GM23338 (cell line): ENCODE measurements at regions not wholly inside any gene's neighbourhood (a gene's known extent, or its start where the extent isn't known, plus 50 kb on each side); places are given as distances from the start of the nearest gene placed in this dataset.

Experiments
- ATAC-seq: fragments of 200-7000 bp; cut with Tn5 transposase; 3 replicates; pipeline ENCODE4 v1.9.1; 2020
- DNase-seq: peaks from one replicate; pipeline ENCODE4 v3.0.0-alpha.2; 2015; ENCODE audit warnings: low spot score
- H2AFZ ChIP-seq: fragments of 200-600 bp; sonication (generic); 2 replicates; pipeline ENCODE4 v1.8.0; 2016; ENCODE audit warnings: antibody characterized with exemption, mild to moderate bottlenecking, moderate library complexity
- H3F3A ChIP-seq: fragments of 200-600 bp; sonication (generic); replicated peaks from 2 replicates; pipeline ENCODE4 v1.8.0; 2017; ENCODE audit warnings: antibody characterized with exemption, mixed run types, low read depth
- H3K27ac ChIP-seq: fragments of 200-600 bp; sonication (generic); 2 replicates; pipeline ENCODE4 v1.6.1; 2016; ENCODE audit warnings: low read depth
- H3K27me3 ChIP-seq: fragments of 200-600 bp; sonication (generic); 2 replicates; pipeline ENCODE4 v1.8.0; 2016; ENCODE audit warnings: mild to moderate bottlenecking, mixed run types, moderate library complexity; ENCODE audit not compliant: insufficient read depth
- H3K36me3 ChIP-seq: fragments of 200-600 bp; sonication (generic); 2 replicates; pipeline ENCODE4 v1.8.0; 2016; ENCODE audit warnings: mild to moderate bottlenecking; ENCODE audit not compliant: insufficient read depth
- H3K4me1 ChIP-seq: fragments of 200-600 bp; sonication (generic); 2 replicates; pipeline ENCODE4 v1.8.0; 2016; ENCODE audit warnings: mild to moderate bottlenecking, moderate library complexity; ENCODE audit not compliant: insufficient read depth
- H3K4me2 ChIP-seq: fragments of 200-600 bp; sonication (generic); 2 replicates; pipeline ENCODE4 v1.7.1; 2017; ENCODE audit warnings: mixed run types
- H3K4me3 ChIP-seq: fragments of 200-600 bp; sonication (generic); 2 replicates; pipeline ENCODE4 v1.6.1; 2016; ENCODE audit warnings: mixed run types
- H3K79me2 ChIP-seq: fragments of 200-600 bp; sonication (generic); replicated peaks from 2 replicates; pipeline ENCODE4 v1.8.0; 2017; ENCODE audit warnings: mild to moderate bottlenecking; ENCODE audit not compliant: insufficient read depth
- H3K9me2 ChIP-seq: fragments of 200-600 bp; sonication (generic); 2 replicates; pipeline ENCODE4 v1.8.0; 2017; ENCODE audit not compliant: insufficient read depth
- H4K20me1 ChIP-seq: fragments of 200-600 bp; sonication (generic); replicated peaks from 2 replicates; pipeline ENCODE4 v1.8.0; 2017; ENCODE audit warnings: mild to moderate bottlenecking; ENCODE audit not compliant: insufficient read depth
- H3K27ac Mint-ChIP-seq: 2 replicates; pipeline ENCODE4 v1.8.0; 2020; ENCODE audit warnings: inconsistent platforms, mild to moderate bottlenecking, moderate library complexity, mixed read lengths
- H3K27me3 Mint-ChIP-seq: 3 replicates; pipeline ENCODE4 v1.8.0; 2022; ENCODE audit warnings: low read depth, mild to moderate bottlenecking, moderate library complexity, mixed read lengths, inconsistent platforms; ENCODE audit not compliant: insufficient read depth, poor library complexity
- H3K36me3 Mint-ChIP-seq: 3 replicates; pipeline ENCODE4 v1.8.0; 2021; ENCODE audit warnings: low read depth, mild to moderate bottlenecking, inconsistent platforms, moderate library complexity, mixed read lengths
- H3K4me1 Mint-ChIP-seq: 3 replicates; pipeline ENCODE4 v1.8.0; 2020; ENCODE audit warnings: mild to moderate bottlenecking, inconsistent platforms, mixed read lengths
- H3K4me3 Mint-ChIP-seq: 3 replicates; pipeline ENCODE4 v1.8.0; 2021; ENCODE audit warnings: moderate library complexity, mild to moderate bottlenecking, inconsistent platforms, mixed read lengths
- H3K9me3 Mint-ChIP-seq: 3 replicates; pipeline ENCODE4 v1.8.0; 2020; ENCODE audit warnings: moderate library complexity, mild to moderate bottlenecking, inconsistent platforms, mixed read lengths
- CREB1 ChIP-seq: fragments of 250-450 bp; sonication (Bioruptor Pico); IDR thresholded peaks from 2 replicates; pipeline ENCODE4 v1.5.0; 2020; ENCODE audit warnings: low read depth, mild to moderate bottlenecking, moderate library complexity
- CTCF ChIP-seq, 2 experiments: fragments of 200-600 bp in 1 of 2; sonication (generic) in 1 of 2; conservative IDR thresholded peaks; 2 replicates each; pipeline versions ENCODE4 v1.5.1 to v1.6.1; 2016 to 2017; ENCODE audit warnings: antibody characterized with exemption in 2 of 2, low read depth in 2 of 2, mild to moderate bottlenecking in 2 of 2, moderate library complexity in 1 of 2
- ETS1 ChIP-seq: IDR thresholded peaks from 2 replicates; pipeline ENCODE4 v1.6.1; 2016; ENCODE audit warnings: antibody characterized with exemption
- EZH2 ChIP-seq: fragments of 200-600 bp; sonication (generic); IDR thresholded peaks from one replicate; pipeline ENCODE4 v1.8.0; 2017; ENCODE audit warnings: antibody characterized with exemption, mild to moderate bottlenecking, low read depth; ENCODE audit not compliant: unreplicated experiment
- EZH2phosphoT487 ChIP-seq: fragments of 200-600 bp; sonication (generic); IDR thresholded peaks from one replicate; pipeline ENCODE4 v1.8.1; 2018; ENCODE audit warnings: antibody characterized with exemption; ENCODE audit not compliant: unreplicated experiment
- JUNB ChIP-seq: IDR thresholded peaks from one replicate; pipeline ENCODE4 v1.6.1; 2016; ENCODE audit warnings: antibody characterized with exemption; ENCODE audit not compliant: unreplicated experiment
- NANOG ChIP-seq: IDR thresholded peaks from 2 replicates; pipeline ENCODE4 v1.6.1; 2016; ENCODE audit warnings: antibody characterized with exemption, borderline replicate concordance
- POLR2AphosphoS5 ChIP-seq: IDR thresholded peaks from 2 replicates; pipeline ENCODE4 v1.6.1; 2016; ENCODE audit warnings: antibody characterized with exemption, low read depth
- REST ChIP-seq: IDR thresholded peaks from one replicate; pipeline ENCODE4 v1.6.1; 2018; ENCODE audit warnings: antibody characterized with exemption; ENCODE audit not compliant: unreplicated experiment
- STAT1 ChIP-seq: IDR thresholded peaks from one replicate; pipeline ENCODE4 v1.6.1; 2016; ENCODE audit warnings: antibody characterized with exemption; ENCODE audit not compliant: unreplicated experiment

DNA sequence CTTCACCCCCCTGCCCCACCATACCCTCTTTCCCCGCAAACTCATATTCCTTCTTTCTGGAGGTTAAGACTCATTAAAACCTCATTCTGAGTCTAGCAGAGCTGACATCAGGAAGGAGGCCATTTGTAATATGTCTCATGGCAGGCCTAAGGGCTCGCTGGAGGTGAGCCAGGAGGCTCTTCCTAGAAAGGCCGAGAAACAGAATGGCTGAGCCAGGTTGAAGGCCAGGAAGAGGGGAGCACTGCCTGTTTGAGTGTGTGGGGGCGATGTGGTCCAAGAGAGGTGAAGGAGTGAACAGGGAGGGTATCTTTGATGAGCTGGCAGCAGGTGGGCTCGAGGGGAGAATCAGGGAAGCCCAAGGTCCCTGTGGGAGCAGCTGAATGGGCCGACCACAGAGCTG lies 317.3 kb downstream of the TLE3 start:
- no peaks in the 10 kb centered on the region for H3K27me3 ChIP-seq
- DNase-seq: no peak
- no peaks in the 10 kb centered on the region for H3F3A ChIP-seq
- TF ChIP-seq EZH2 (no peak), CTCF (conservative IDR thresholded peaks at IDR 0.05; ENCODE audit: low read depth in 2 of 2) (peak in 1 of 2 experiments; percentile 22; a peak in 1 of 4 replicates)
- no peak overlapping the region for H3K27ac ChIP-seq
- H3K4me1 ChIP-seq: no peaks in the 10 kb centered on the region
- no peak overlapping the region for H3K4me2 ChIP-seq
- H3K4me3 ChIP-seq: no peak overlapping the region
- no peak overlapping the region for H3K27ac Mint-ChIP-seq
- no peaks in the 10 kb centered on the region for H3K9me3 Mint-ChIP-seq
- no peaks in the 10 kb centered on the region for H3K36me3 ChIP-seq
- peaks cover 11% of the 10 kb centered on the region for H3K4me1 Mint-ChIP-seq
- no peak for ATAC-seq
- H3K4me3 Mint-ChIP-seq: no peak overlapping the region
- peaks cover 3% of the 10 kb centered on the region; the same call in 1 of the 2 replicates for H3K9me2 ChIP-seq
- peaks cover 4% of the 10 kb centered on the region for H3K27me3 Mint-ChIP-seq
- H3K36me3 Mint-ChIP-seq: no peaks in the 10 kb centered on the region
- no peaks in the 10 kb centered on the region for H4K20me1 ChIP-seq
- H3K79me2 ChIP-seq: no peaks in the 10 kb centered on the region
- H2AFZ ChIP-seq: 0 out of 2 replicates have a peak overlapping the region, but pooled peaks have one; percentile 6

DNA sequence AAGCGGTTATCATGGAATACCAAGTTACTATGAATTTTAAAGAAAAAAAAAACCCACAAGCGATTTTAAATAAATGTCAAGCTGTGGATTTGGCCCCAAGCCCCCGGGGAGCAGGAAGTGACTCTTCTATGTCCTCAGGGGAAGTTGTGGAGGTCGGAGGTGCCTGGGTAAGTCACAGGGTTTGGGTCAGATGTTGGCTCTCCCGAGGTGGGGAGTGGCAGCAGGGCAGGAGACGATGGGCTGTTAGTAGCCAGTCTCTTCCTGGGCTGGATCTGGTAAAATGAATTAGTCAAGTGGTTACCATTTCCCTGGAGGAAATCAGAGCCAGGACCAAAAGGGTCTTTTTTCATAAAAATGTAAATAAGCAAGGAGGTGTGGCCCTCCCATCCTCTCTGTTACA lies 316.7 kb downstream of the TLE3 start:
- no peak overlapping the region for H3K4me2 ChIP-seq
- H3K9me2 ChIP-seq: peaks cover 3% of the 10 kb centered on the region; the same call in 1 of the 2 replicates
- ATAC-seq (no peak), DNase-seq (no peak)
- no peaks in the 10 kb centered on the region for H3F3A ChIP-seq
- Mint-ChIP-seq H3K9me3 (no peaks in the 10 kb centered on the region), H3K4me1 (peaks cover 11% of the 10 kb centered on the region), H3K4me3 (no peak overlapping the region), H3K27ac (no peak overlapping the region), H3K27me3 (peaks cover 4% of the 10 kb centered on the region), H3K36me3 (no peaks in the 10 kb centered on the region)
- no peaks in the 10 kb centered on the region for H3K79me2 ChIP-seq
- H3K27ac ChIP-seq: no peak overlapping the region
- H3K36me3 ChIP-seq: no peaks in the 10 kb centered on the region
- H3K4me1 ChIP-seq: no peaks in the 10 kb centered on the region
- no peak overlapping the region for H3K4me3 ChIP-seq
- H3K27me3 ChIP-seq: no peaks in the 10 kb centered on the region
- 0 out of 2 replicates have a peak overlapping the region, but pooled peaks have one; percentile 23 for H2AFZ ChIP-seq
- H4K20me1 ChIP-seq: no peaks in the 10 kb centered on the region
- no peak for TF ChIP-seq POLR2AphosphoS5
- TF ChIP-seq CREB1 (CRISPR knock-in tag): no peak
- no peak for TF ChIP-seq EZH2
- TF ChIP-seq ETS1: no peak
- TF ChIP-seq JUNB: no peak
- TF ChIP-seq NANOG: no peak
- no peak for TF ChIP-seq EZH2phosphoT487
- TF ChIP-seq REST: no peak
- TF ChIP-seq STAT1: no peak
